H54 (cell line): ENCODE measurements at regions not wholly inside any gene's neighbourhood (a gene's known extent, or its start where the extent isn't known, plus 50 kb on each side); places are given as distances from the start of the nearest gene placed in this dataset.

ENCODE experiments used
- DNase-seq: peaks from one replicate; pipeline ENCODE4 v3.0.0; 2011; ENCODE audit warnings: low spot score, mixed read lengths; ENCODE audit not compliant: insufficient read length
- FAIRE-seq: peaks from 3 replicates; lab custom pipeline; 2011; peaks lifted over from hg19 to GRCh38; lab: Jason Lieb, UNC
- POLR2A ChIP-seq: IDR thresholded peaks from 2 replicates; pipeline ENCODE4 v1.6.1; 2011; ENCODE audit warnings: low read depth, mild to moderate bottlenecking, low read length

GRCh38 chr18:43714343-43715010, 437.2 kb upstream of the SYT4 start:
- no peak for TF ChIP-seq POLR2A
- no peak for DNase-seq
- FAIRE-seq = no peak

GRCh38 chr18:43719267-43719795, 442.0 kb upstream of the SYT4 start:
- FAIRE-seq (no peak), DNase-seq (no peak)

GRCh38 chr18:43720041-43720440, 442.8 kb upstream of the SYT4 start:
- no peak for TF ChIP-seq POLR2A
- FAIRE-seq (no peak), DNase-seq (no peak)

More at GRCh38 chr18:43719267-43719795, 442.0 kb upstream of the SYT4 start:
- TF ChIP-seq POLR2A = no peak

- no peak for TF ChIP-seq POLR2A
- FAIRE-seq (no peak), DNase-seq (no peak)
Measured at GRCh38 chr18:43735570-43735969, 458.3 kb upstream of the SYT4 start.

GRCh38 chr18:43744960-43745745, 467.9 kb upstream of the SYT4 start:
- no peak for DNase-seq
- FAIRE-seq = no peak
- TF ChIP-seq POLR2A = no peak

- DNase-seq = no peak
Measured at GRCh38 chr18:43751203-43751602, 473.9 kb upstream of the SYT4 start.

GRCh38 chr18:43751835-43752234, 474.5 kb upstream of the SYT4 start:
- FAIRE-seq = no peak
- DNase-seq = no peak
- no peak for TF ChIP-seq POLR2A

More at GRCh38 chr18:43751203-43751602, 473.9 kb upstream of the SYT4 start:
- TF ChIP-seq POLR2A = no peak
- FAIRE-seq = no peak

- DNase-seq (no peak), FAIRE-seq (no peak)
- TF ChIP-seq POLR2A = no peak
Measured at GRCh38 chr18:43757273-43757672, 480.0 kb upstream of the SYT4 start.

- no peak for TF ChIP-seq POLR2A
Measured at GRCh38 chr18:43758734-43759133, 481.4 kb upstream of the SYT4 start.

GRCh38 chr18:43760010-43760409, 482.7 kb upstream of the SYT4 start:
- no peak for DNase-seq
- no peak for TF ChIP-seq POLR2A
- FAIRE-seq = no peak

More at GRCh38 chr18:43758734-43759133, 481.4 kb upstream of the SYT4 start:
- FAIRE-seq (no peak), DNase-seq (no peak)

GRCh38 chr18:43772907-43773306, 495.6 kb upstream of the SYT4 start:
- FAIRE-seq (no peak), DNase-seq (no peak)
- no peak for TF ChIP-seq POLR2A

GRCh38 chr18:43774497-43774896, 497.2 kb upstream of the SYT4 start:
- no peak for FAIRE-seq
- TF ChIP-seq POLR2A = no peak
- DNase-seq = no peak

- FAIRE-seq (no peak), DNase-seq (no peak)
- no peak for TF ChIP-seq POLR2A
Measured at GRCh38 chr18:43775591-43775990, 498.3 kb upstream of the SYT4 start.

- FAIRE-seq (no peak), DNase-seq (no peak)
- TF ChIP-seq POLR2A = no peak
Measured at GRCh38 chr18:43776997-43777396, 499.7 kb upstream of the SYT4 start.
